Body of pancreas (tissue), 4 donors: ENCODE measurements at regions not wholly inside any gene's neighbourhood (a gene's known extent, or its start where the extent isn't known, plus 50 kb on each side); places are given as distances from the start of the nearest gene placed in this dataset.

ENCODE experiments used
- ATAC-seq: fragments of 150-250 bp; one replicate; pipeline ENCODE4 v1.9.1; 2016
- DNase-seq, 4 donors: peaks; one replicate each; pipeline ENCODE4 v3.0.0-alpha.2; 2019
- H3K27ac ChIP-seq, 4 donors: fragments of 200-600 bp; sonication (generic); 1 replicate in 3 of 4; 2 replicates in 1 of 4; pipeline versions ENCODE4 v1.5.1 to v1.6.1; 2016 to 2019; ENCODE audit warnings: mild to moderate bottlenecking in 1 of 4, mixed read lengths in 1 of 4, moderate library complexity in 1 of 4
- H3K27me3 ChIP-seq, 2 donors: fragments of 200-600 bp; sonication (generic); one replicate each; pipeline ENCODE4 v1.6.0; 2016; ENCODE audit warnings: mild to moderate bottlenecking in 1 of 2
- H3K36me3 ChIP-seq, 2 donors: fragments of 200-600 bp; sonication (generic); replicated peaks in 1 of 2; 2 replicates each; pipeline ENCODE4 v1.5.1; 2016; ENCODE audit warnings: low read depth in 2 of 2; ENCODE audit not compliant: insufficient read depth in 1 of 2
- H3K4me1 ChIP-seq: fragments of 200-600 bp; sonication (generic); one replicate; pipeline ENCODE4 v1.6.0; 2016
- H3K4me3 ChIP-seq, 2 donors: fragments of 200-600 bp; sonication (generic); 1 replicate in 1 of 2; 2 replicates in 1 of 2; pipeline ENCODE4 v1.5.1; 2016 to 2019
- H3K9me3 ChIP-seq, 3 donors: fragments of 200-600 bp; sonication (generic); 1 replicate in 2 of 3; 2 replicates in 1 of 3; pipeline ENCODE4 v1.5.1; 2016
- CTCF ChIP-seq, 7 experiments: fragments of 450-650 bp in 4 of 7; fragments of 200-600 bp in 3 of 7; sonication (generic) in 3 of 7; IDR thresholded peaks; one replicate each; pipeline ENCODE4 v1.5.1; 2016 to 2019; ENCODE audit warnings: antibody characterized with exemption in 7 of 7
- POLR2A ChIP-seq, 3 donors: fragments of 450-650 bp; IDR thresholded peaks; one replicate each; pipeline ENCODE4 v1.6.1; 2016; ENCODE audit warnings: antibody characterized with exemption in 3 of 3, mild to moderate bottlenecking in 2 of 3
- WGBS, 2 donors: methylation state at CpG; one replicate each; pipeline ENCODE4 v1.1.5; 2017; 5-methylcytosine and 5-hydroxymethylcytosine counted together
- intact Hi-C: fragments of 100-400 bp; cut with DNase I; formaldehyde crosslinking; loops from one replicate; pipeline ENCODE4 v1.15.1; 2023

- WGBS, 2 donors = 71 to 85% methylated on average over 5 of the region's 5 CpGs
- TF ChIP-seq CTCF (IDR thresholded peaks at IDR 0.05) = no peak
- TF ChIP-seq POLR2A (IDR thresholded peaks at IDR 0.05) = no peak
- no peak for DNase-seq
Observed at GRCh38 chr3:72593881-72594397, 254.3 kb downstream of the SHQ1 start.

GRCh38 chr3:72591522-72592421 is 256.5 kb downstream of the SHQ1 start:
- Histone ChIP-seq H3K36me3 (no peaks in the 10 kb centered on the region), H3K27me3 (no peaks in the 10 kb centered on the region), H3K4me1 (peaks cover 18% of the 10 kb centered on the region), H3K27ac (no peak overlapping the region), H3K9me3 (no peaks in the 10 kb centered on the region), H3K4me3 (no peak overlapping the region)
- ATAC-seq = no peak
- intact Hi-C loops = no loop called here
- DNase-seq = peak in 1 of 4 donors; percentile 39
- WGBS, 2 donors = 75 to 79% methylated on average over 14 of the region's 14 CpGs
- TF ChIP-seq POLR2A (IDR thresholded peaks at IDR 0.05) (no peak), CTCF (IDR thresholded peaks at IDR 0.05) (no peak)

More at GRCh38 chr3:72593881-72594397, 254.3 kb downstream of the SHQ1 start:
- no peak for ATAC-seq
- Histone ChIP-seq H3K27ac (no peak overlapping the region), H3K9me3 (no peaks in the 10 kb centered on the region), H3K4me3 (no peak overlapping the region), H3K4me1 (peaks cover 14% of the 10 kb centered on the region), H3K36me3 (no peaks in the 10 kb centered on the region), H3K27me3 (no peaks in the 10 kb centered on the region)
- intact Hi-C loops = no loop called here

- no peak overlapping the region for H3K27ac ChIP-seq
- intact Hi-C loops = no loop called here
- 63 to 74% methylated on average over 12 of the region's 12 CpGs for WGBS, 2 donors
- TF ChIP-seq CTCF (IDR thresholded peaks at IDR 0.05) (no peak), POLR2A (IDR thresholded peaks at IDR 0.05) (no peak)
- no peaks in the 10 kb centered on the region for H3K36me3 ChIP-seq
- no peaks in the 10 kb centered on the region for H3K9me3 ChIP-seq
- DNase-seq (no peak), ATAC-seq (no peak)
- no peak overlapping the region for H3K4me3 ChIP-seq
- no peaks in the 10 kb centered on the region for H3K27me3 ChIP-seq
- peaks cover 25% of the 10 kb centered on the region for H3K4me1 ChIP-seq
Observed at GRCh38 chr3:72590732-72591221, 257.5 kb downstream of the SHQ1 start.

GRCh38 chr3:72587282-72587681 is 261.0 kb downstream of the SHQ1 start:
- no peak overlapping the region for H3K4me3 ChIP-seq
- TF ChIP-seq CTCF (IDR thresholded peaks at IDR 0.05) (no peak), POLR2A (IDR thresholded peaks at IDR 0.05) (no peak)
- no peak overlapping the region for H3K27ac ChIP-seq
- 97 to 100% methylated on average over 2 to 3 of the region's 3 CpGs for WGBS, 2 donors
- H3K27me3 ChIP-seq = no peaks in the 10 kb centered on the region
- ATAC-seq (no peak), DNase-seq (no peak)
- H3K36me3 ChIP-seq = no peaks in the 10 kb centered on the region
- intact Hi-C loops = no loop called here
- no peaks in the 10 kb centered on the region for H3K9me3 ChIP-seq
- peaks cover 43% of the 10 kb centered on the region for H3K4me1 ChIP-seq
